Caco-2 (cell line): ENCODE measurements at regions not wholly inside any gene's neighbourhood (a gene's known extent, or its start where the extent isn't known, plus 50 kb on each side); places are given as distances from the start of the nearest gene placed in this dataset.

Experiments
- BruUV-seq: library from RNA; stranded (reverse); fragments of 400-500 nt; replicated peaks from 2 replicates; lab custom pipeline; 2021; lab: Mats Ljungman, UMichigan
- CTCF ChIA-PET: fragments of 300-600 bp; sonication (Branson Sonifier 250); formaldehyde crosslinking; loops from one replicate; lab custom pipeline; 2022; ENCODE audit warnings: antibody characterized with exemption; lab: Charles Lee
- POLR2A ChIA-PET: fragments of 300-600 bp; sonication (Branson Sonifier 250); formaldehyde crosslinking; loops from one replicate; lab custom pipeline; 2022; ENCODE audit warnings: antibody characterized with exemption; lab: Charles Lee
- DNase-seq, 2 experiments: peaks; one replicate each; pipeline versions ENCODE4 v3.0.0 to v3.0.0-alpha.2; 2020 to 2022
- H3K27me3 ChIP-seq: replicated peaks from 2 replicates; pipeline ENCODE4 v1.6.0; 2011; ENCODE audit warnings: low read length; ENCODE audit not compliant: control insufficient read depth, insufficient read depth
- H3K36me3 ChIP-seq: 2 replicates; pipeline ENCODE4 v1.5.1; 2011; ENCODE audit warnings: low read length; ENCODE audit not compliant: control insufficient read depth, insufficient read depth
- H3K4me1 ChIP-seq: fragments of 250-450 bp; sonication (Bioruptor Pico); 2 replicates; pipeline ENCODE4 v1.5.1; 2020; ENCODE audit warnings: mild to moderate bottlenecking
- H3K4me3 ChIP-seq: 2 replicates; pipeline ENCODE4 v1.5.1; 2011; ENCODE audit warnings: low read depth, mild to moderate bottlenecking, control low read depth, low read length
- H3K9me3 ChIP-seq: fragments of 250-450 bp; sonication (Bioruptor Pico); 2 replicates; pipeline ENCODE4 v1.5.1; 2020; ENCODE audit warnings: mild to moderate bottlenecking, moderate library complexity
- H3K27ac Mint-ChIP-seq: one replicate; pipeline ENCODE4 v1.8.0; 2022; ENCODE audit warnings: mixed read lengths; ENCODE audit not compliant: unreplicated experiment
- H3K27me3 Mint-ChIP-seq: one replicate; pipeline ENCODE4 v1.8.0; 2022; ENCODE audit warnings: mixed read lengths; ENCODE audit not compliant: insufficient read depth, unreplicated experiment
- H3K36me3 Mint-ChIP-seq: one replicate; pipeline ENCODE4 v1.8.0; 2022; ENCODE audit warnings: mild to moderate bottlenecking, mixed read lengths; ENCODE audit not compliant: insufficient read depth, unreplicated experiment
- H3K4me1 Mint-ChIP-seq: one replicate; pipeline ENCODE4 v1.8.0; 2022; ENCODE audit warnings: low read depth, mixed read lengths; ENCODE audit not compliant: unreplicated experiment
- H3K4me3 Mint-ChIP-seq: one replicate; pipeline ENCODE4 v1.8.0; 2022; ENCODE audit warnings: mild to moderate bottlenecking, moderate library complexity, mixed read lengths; ENCODE audit not compliant: unreplicated experiment
- H3K9me3 Mint-ChIP-seq: one replicate; pipeline ENCODE4 v1.8.0; 2022; ENCODE audit warnings: mixed read lengths; ENCODE audit not compliant: unreplicated experiment
- intact Hi-C: fragments of 100-400 bp; cut with micrococcal nuclease; formaldehyde crosslinking; loops from one replicate; pipeline ENCODE4 v1.10.0; 2022; ENCODE audit not compliant: unreplicated experiment
- TF ChIP-seq, protein P1 (sequence below), 2 experiments: fragments of 200-600 bp in 1 of 2; IDR thresholded peaks; 1 replicate in 1 of 2; 2 replicates in 1 of 2; pipeline versions ENCODE4 v1.5.1 to v1.8.0; 2011 to 2022; ENCODE audit warnings: antibody characterized with exemption in 1 of 2, control low read depth in 1 of 2, inconsistent platforms in 1 of 2, low read depth in 1 of 2, low read length in 1 of 2, mild to moderate bottlenecking in 1 of 2, moderate library complexity in 1 of 2; ENCODE audit not compliant: insufficient read depth in 1 of 2, severe bottlenecking in 1 of 2, unreplicated experiment in 1 of 2

DNA sequence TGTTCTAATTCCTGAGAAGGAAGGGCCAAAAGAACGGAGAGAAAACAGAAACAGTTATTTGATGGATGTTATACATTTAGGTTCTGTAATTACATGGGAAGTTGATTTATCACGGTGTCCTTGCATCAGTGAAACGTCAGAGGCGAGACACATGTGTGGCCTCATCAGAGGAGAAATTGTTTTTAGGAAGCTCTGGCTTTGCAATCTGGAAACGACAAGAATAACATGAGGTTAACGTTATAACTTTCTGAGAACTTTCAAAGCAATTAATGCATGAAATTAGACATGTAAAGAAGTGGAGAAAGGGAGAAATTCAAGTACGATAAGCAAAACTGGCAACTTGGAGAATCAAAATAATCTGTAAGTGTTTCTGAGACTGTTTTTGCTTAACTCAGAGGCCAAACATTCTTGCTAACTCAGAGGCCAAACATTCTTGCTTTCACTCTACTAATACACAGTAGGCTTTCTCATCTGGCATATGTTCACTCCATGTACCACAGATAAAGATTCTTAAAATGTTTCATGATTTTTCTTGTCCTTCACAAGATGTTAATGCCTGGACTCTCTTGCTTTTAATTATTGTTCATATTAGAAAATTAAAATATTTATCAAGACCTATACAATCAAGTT, 933.0 kb downstream of the TLE4 start:
- CTCF ChIA-PET = no interaction called here

DNA sequence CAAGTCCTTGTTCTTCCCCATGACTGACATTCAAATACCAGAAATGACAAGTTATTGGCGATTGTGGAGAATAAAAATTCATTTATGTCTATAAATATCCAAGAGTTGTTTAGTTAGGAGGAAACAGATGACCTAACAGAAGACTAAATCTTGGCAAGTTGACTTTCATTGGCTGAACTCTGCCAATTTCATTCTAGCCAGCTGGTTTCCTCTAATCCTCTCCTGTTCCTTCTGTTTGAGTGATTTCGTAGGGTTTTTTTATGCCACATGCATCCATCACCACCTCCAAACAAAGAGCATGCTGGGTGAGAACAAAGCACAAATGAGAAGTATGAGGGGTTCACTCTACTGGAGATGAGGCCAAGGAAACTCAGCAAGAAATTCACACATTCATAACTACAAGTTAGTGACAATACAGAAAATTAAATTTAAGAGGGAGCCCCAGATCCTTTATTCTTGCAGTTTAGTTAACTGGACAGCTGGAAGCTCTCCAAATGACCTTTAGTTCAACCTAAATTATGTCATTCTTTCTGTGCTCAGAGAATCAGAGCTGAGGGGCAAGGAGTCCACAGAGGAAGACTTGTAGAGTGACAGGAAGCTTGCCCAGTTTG, 932.0 kb downstream of the TLE4 start:
- Histone ChIP-seq H3K9me3 (no peaks in the 10 kb centered on the region), H3K36me3 (no peaks in the 10 kb centered on the region), H3K4me3 (no peak overlapping the region), H3K4me1 (no peaks in the 10 kb centered on the region), H3K27me3 (no peaks in the 10 kb centered on the region)
- POLR2A ChIA-PET = no interaction called here
- Mint-ChIP-seq H3K36me3 (no peaks in the 10 kb centered on the region), H3K27me3 (no peaks in the 10 kb centered on the region), H3K4me3 (no peak overlapping the region), H3K27ac (no peak overlapping the region), H3K9me3 (no peaks in the 10 kb centered on the region), H3K4me1 (no peaks in the 10 kb centered on the region)
- no TSS peak for BruUV-seq
- CTCF ChIA-PET = no interaction called here
- TF ChIP-seq, protein P1, sequence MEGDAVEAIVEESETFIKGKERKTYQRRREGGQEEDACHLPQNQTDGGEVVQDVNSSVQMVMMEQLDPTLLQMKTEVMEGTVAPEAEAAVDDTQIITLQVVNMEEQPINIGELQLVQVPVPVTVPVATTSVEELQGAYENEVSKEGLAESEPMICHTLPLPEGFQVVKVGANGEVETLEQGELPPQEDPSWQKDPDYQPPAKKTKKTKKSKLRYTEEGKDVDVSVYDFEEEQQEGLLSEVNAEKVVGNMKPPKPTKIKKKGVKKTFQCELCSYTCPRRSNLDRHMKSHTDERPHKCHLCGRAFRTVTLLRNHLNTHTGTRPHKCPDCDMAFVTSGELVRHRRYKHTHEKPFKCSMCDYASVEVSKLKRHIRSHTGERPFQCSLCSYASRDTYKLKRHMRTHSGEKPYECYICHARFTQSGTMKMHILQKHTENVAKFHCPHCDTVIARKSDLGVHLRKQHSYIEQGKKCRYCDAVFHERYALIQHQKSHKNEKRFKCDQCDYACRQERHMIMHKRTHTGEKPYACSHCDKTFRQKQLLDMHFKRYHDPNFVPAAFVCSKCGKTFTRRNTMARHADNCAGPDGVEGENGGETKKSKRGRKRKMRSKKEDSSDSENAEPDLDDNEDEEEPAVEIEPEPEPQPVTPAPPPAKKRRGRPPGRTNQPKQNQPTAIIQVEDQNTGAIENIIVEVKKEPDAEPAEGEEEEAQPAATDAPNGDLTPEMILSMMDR (IDR thresholded peaks at IDR 0.05; ENCODE audit: insufficient read depth in 1 of 2, low read depth in 1 of 2, low read length in 1 of 2, severe bottlenecking in 1 of 2, unreplicated experiment in 1 of 2) = no peak
- no peak for DNase-seq
- intact Hi-C loops = no loop called here

More for the DNA sequence above, 933.0 kb downstream of the TLE4 start:
- Histone ChIP-seq H3K4me3 (no peak overlapping the region), H3K36me3 (no peaks in the 10 kb centered on the region), H3K27me3 (no peaks in the 10 kb centered on the region), H3K4me1 (no peaks in the 10 kb centered on the region), H3K9me3 (no peaks in the 10 kb centered on the region)
- TF ChIP-seq, protein P1 (IDR thresholded peaks at IDR 0.05; ENCODE audit: insufficient read depth in 1 of 2, low read depth in 1 of 2, low read length in 1 of 2, severe bottlenecking in 1 of 2, unreplicated experiment in 1 of 2) = no peak
- Mint-ChIP-seq H3K9me3 (no peaks in the 10 kb centered on the region), H3K27ac (no peak overlapping the region), H3K36me3 (no peaks in the 10 kb centered on the region), H3K4me3 (no peak overlapping the region), H3K4me1 (no peaks in the 10 kb centered on the region), H3K27me3 (no peaks in the 10 kb centered on the region)
- BruUV-seq = no TSS peak
- DNase-seq = no peak
- intact Hi-C loops = no loop called here
- POLR2A ChIA-PET = no interaction called here

DNA sequence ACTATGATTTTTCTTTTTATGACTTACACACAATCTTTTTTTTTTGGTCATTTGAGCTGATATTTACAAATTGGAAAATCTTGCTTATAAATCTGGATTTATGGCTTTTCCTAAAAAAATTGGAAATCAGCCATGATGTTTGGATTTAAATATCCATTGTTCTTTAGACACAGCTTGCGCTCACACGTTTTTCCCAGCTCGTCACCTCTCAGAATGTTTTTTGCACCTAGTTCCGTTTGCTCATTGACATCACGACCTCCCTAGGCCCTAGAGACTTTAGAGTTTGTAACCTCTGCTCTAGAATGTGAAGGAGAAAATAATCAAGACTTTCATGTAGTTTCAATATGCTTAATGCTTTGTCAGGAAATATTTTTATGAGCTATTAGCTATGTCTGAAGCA, 930.5 kb downstream of the TLE4 start:
- no peaks in the 10 kb centered on the region for H3K4me1 ChIP-seq
- POLR2A ChIA-PET = no interaction called here
- Mint-ChIP-seq H3K9me3 (no peaks in the 10 kb centered on the region), H3K36me3 (no peaks in the 10 kb centered on the region), H3K4me3 (no peak overlapping the region), H3K27me3 (no peaks in the 10 kb centered on the region), H3K27ac (no peak overlapping the region), H3K4me1 (no peaks in the 10 kb centered on the region)
- H3K27me3 ChIP-seq = no peaks in the 10 kb centered on the region
- TF ChIP-seq, protein P1 (IDR thresholded peaks at IDR 0.05; ENCODE audit: insufficient read depth in 1 of 2, low read depth in 1 of 2, low read length in 1 of 2, severe bottlenecking in 1 of 2, unreplicated experiment in 1 of 2) = no peak
- no peaks in the 10 kb centered on the region for H3K36me3 ChIP-seq
- CTCF ChIA-PET = no interaction called here
- DNase-seq = no peak
- H3K9me3 ChIP-seq = no peaks in the 10 kb centered on the region
- no peak overlapping the region for H3K4me3 ChIP-seq
- intact Hi-C loops = no loop called here
- no TSS peak for BruUV-seq
